ENCODE measurements at regions not wholly inside any gene's neighbourhood (a gene's known extent, or its start where the extent isn't known, plus 50 kb on each side); places are given as distances from the start of the nearest gene placed in this dataset.

- H3K27me3 ChIP-seq (ENCODE audit: control insufficient read depth in 1 of 2, insufficient read depth in 2 of 2, low read length in 2 of 2) = peaks cover 15 to 21% of the 10 kb centered on the region in 2 donors
- H3K9me3 ChIP-seq (ENCODE audit: control insufficient read depth in 1 of 2, low read length in 2 of 2) = no peaks in the 10 kb centered on the region
- H3K4me1 ChIP-seq (ENCODE audit: control insufficient read depth in 1 of 2, insufficient read depth in 2 of 2, low read length in 2 of 2) = no peaks in the 10 kb centered on the region
- H3K27ac ChIP-seq (ENCODE audit: low read depth, low read length) = no peak overlapping the region
- no peak overlapping the region for H3K4me3 ChIP-seq (ENCODE audit: low read depth in 1 of 2, low read length in 2 of 2)
- no peaks in the 10 kb centered on the region for H3K36me3 ChIP-seq (ENCODE audit: control insufficient read depth in 1 of 2, insufficient read depth in 2 of 2, low read length in 2 of 2)
- H3K9ac ChIP-seq (ENCODE audit: low read depth in 1 of 2, low read length in 2 of 2) = no peak overlapping the region
Measured at GRCh38 chr17:79215631-79216030, 141.0 kb downstream of the ENGASE start.

- Histone ChIP-seq H3K4me3 (ENCODE audit: low read depth in 1 of 2, low read length in 2 of 2) (no peak overlapping the region), H3K36me3 (ENCODE audit: control insufficient read depth in 1 of 2, insufficient read depth in 2 of 2, low read length in 2 of 2) (no peaks in the 10 kb centered on the region), H3K4me1 (ENCODE audit: control insufficient read depth in 1 of 2, insufficient read depth in 2 of 2, low read length in 2 of 2) (no peaks in the 10 kb centered on the region), H3K27ac (ENCODE audit: low read depth, low read length) (no peak overlapping the region), H3K9ac (ENCODE audit: low read depth in 1 of 2, low read length in 2 of 2) (no peak overlapping the region), H3K9me3 (ENCODE audit: control insufficient read depth in 1 of 2, low read length in 2 of 2) (no peaks in the 10 kb centered on the region), H3K27me3 (ENCODE audit: control insufficient read depth in 1 of 2, insufficient read depth in 2 of 2, low read length in 2 of 2) (peaks cover 9 to 15% of the 10 kb centered on the region in 2 donors)
Measured at GRCh38 chr17:79214940-79215604, 140.4 kb downstream of the ENGASE start.

- H3K27ac ChIP-seq (ENCODE audit: low read depth, low read length) = no peak overlapping the region
- H3K9me3 ChIP-seq (ENCODE audit: control insufficient read depth in 1 of 2, low read length in 2 of 2) = no peaks in the 10 kb centered on the region
- no peaks in the 10 kb centered on the region for H3K4me1 ChIP-seq (ENCODE audit: control insufficient read depth in 1 of 2, insufficient read depth in 2 of 2, low read length in 2 of 2)
- H3K9ac ChIP-seq (ENCODE audit: low read depth in 1 of 2, low read length in 2 of 2) = no peak overlapping the region
- H3K36me3 ChIP-seq (ENCODE audit: control insufficient read depth in 1 of 2, insufficient read depth in 2 of 2, low read length in 2 of 2) = no peaks in the 10 kb centered on the region
- H3K27me3 ChIP-seq (ENCODE audit: control insufficient read depth in 1 of 2, insufficient read depth in 2 of 2, low read length in 2 of 2) = peaks cover 7 to 15% of the 10 kb centered on the region in 2 donors
- H3K4me3 ChIP-seq (ENCODE audit: low read depth in 1 of 2, low read length in 2 of 2) = no peak overlapping the region
Measured at GRCh38 chr17:79214459-79214858, 139.8 kb downstream of the ENGASE start.

- Histone ChIP-seq H3K36me3 (ENCODE audit: control insufficient read depth in 1 of 2, insufficient read depth in 2 of 2, low read length in 2 of 2) (no peaks in the 10 kb centered on the region), H3K4me1 (ENCODE audit: control insufficient read depth in 1 of 2, insufficient read depth in 2 of 2, low read length in 2 of 2) (no peaks in the 10 kb centered on the region), H3K27ac (ENCODE audit: low read depth, low read length) (no peak overlapping the region), H3K4me3 (ENCODE audit: low read depth in 1 of 2, low read length in 2 of 2) (no peak overlapping the region), H3K9ac (ENCODE audit: low read depth in 1 of 2, low read length in 2 of 2) (no peak overlapping the region), H3K9me3 (ENCODE audit: control insufficient read depth in 1 of 2, low read length in 2 of 2) (no peaks in the 10 kb centered on the region), H3K27me3 (ENCODE audit: control insufficient read depth in 1 of 2, insufficient read depth in 2 of 2, low read length in 2 of 2) (peaks cover 4 to 6% of the 10 kb centered on the region in 2 donors)
Measured at GRCh38 chr17:79213305-79213704, 138.7 kb downstream of the ENGASE start.

- Histone ChIP-seq H3K27ac (ENCODE audit: low read depth, low read length) (no peak overlapping the region), H3K4me3 (ENCODE audit: low read depth in 1 of 2, low read length in 2 of 2) (no peak overlapping the region), H3K9me3 (ENCODE audit: control insufficient read depth in 1 of 2, low read length in 2 of 2) (no peaks in the 10 kb centered on the region), H3K36me3 (ENCODE audit: control insufficient read depth in 1 of 2, insufficient read depth in 2 of 2, low read length in 2 of 2) (no peaks in the 10 kb centered on the region), H3K27me3 (ENCODE audit: control insufficient read depth in 1 of 2, insufficient read depth in 2 of 2, low read length in 2 of 2) (peaks cover 4 to 6% of the 10 kb centered on the region in 2 donors), H3K4me1 (ENCODE audit: control insufficient read depth in 1 of 2, insufficient read depth in 2 of 2, low read length in 2 of 2) (no peaks in the 10 kb centered on the region), H3K9ac (ENCODE audit: low read depth in 1 of 2, low read length in 2 of 2) (no peak overlapping the region)
Measured at GRCh38 chr17:79212149-79213087, 137.8 kb downstream of the ENGASE start.

GRCh38 chr17:79211061-79211770, 136.6 kb downstream of the ENGASE start:
- H3K27me3 ChIP-seq (ENCODE audit: control insufficient read depth in 1 of 2, insufficient read depth in 2 of 2, low read length in 2 of 2) = peaks cover under 1 to 5% of the 10 kb centered on the region in 2 donors

GRCh38 chr17:79210638-79211037, 136.0 kb downstream of the ENGASE start:
- H3K36me3 ChIP-seq (ENCODE audit: control insufficient read depth in 1 of 2, insufficient read depth in 2 of 2, low read length in 2 of 2) = no peaks in the 10 kb centered on the region
- H3K4me3 ChIP-seq (ENCODE audit: low read depth in 1 of 2, low read length in 2 of 2) = no peak overlapping the region
- H3K9ac ChIP-seq (ENCODE audit: low read depth in 1 of 2, low read length in 2 of 2) = no peak overlapping the region
- H3K27me3 ChIP-seq (ENCODE audit: control insufficient read depth in 1 of 2, insufficient read depth in 2 of 2, low read length in 2 of 2) = peaks cover 6 to 8% of the 10 kb centered on the region in 2 donors
- no peak overlapping the region for H3K27ac ChIP-seq (ENCODE audit: low read depth, low read length)
- H3K9me3 ChIP-seq (ENCODE audit: control insufficient read depth in 1 of 2, low read length in 2 of 2) = no peaks in the 10 kb centered on the region
- no peaks in the 10 kb centered on the region for H3K4me1 ChIP-seq (ENCODE audit: control insufficient read depth in 1 of 2, insufficient read depth in 2 of 2, low read length in 2 of 2)

More at GRCh38 chr17:79211061-79211770, 136.6 kb downstream of the ENGASE start:
- H3K36me3 ChIP-seq (ENCODE audit: control insufficient read depth in 1 of 2, insufficient read depth in 2 of 2, low read length in 2 of 2) = no peaks in the 10 kb centered on the region
- H3K9me3 ChIP-seq (ENCODE audit: control insufficient read depth in 1 of 2, low read length in 2 of 2) = no peaks in the 10 kb centered on the region
- H3K4me3 ChIP-seq (ENCODE audit: low read depth in 1 of 2, low read length in 2 of 2) = no peak overlapping the region
- no peaks in the 10 kb centered on the region for H3K4me1 ChIP-seq (ENCODE audit: control insufficient read depth in 1 of 2, insufficient read depth in 2 of 2, low read length in 2 of 2)
- H3K27ac ChIP-seq (ENCODE audit: low read depth, low read length) = no peak overlapping the region
- H3K9ac ChIP-seq (ENCODE audit: low read depth in 1 of 2, low read length in 2 of 2) = no peak overlapping the region

- Histone ChIP-seq H3K9ac (ENCODE audit: low read depth in 1 of 2, low read length in 2 of 2) (no peak overlapping the region), H3K36me3 (ENCODE audit: control insufficient read depth in 1 of 2, insufficient read depth in 2 of 2, low read length in 2 of 2) (no peaks in the 10 kb centered on the region), H3K4me1 (ENCODE audit: control insufficient read depth in 1 of 2, insufficient read depth in 2 of 2, low read length in 2 of 2) (no peaks in the 10 kb centered on the region), H3K27ac (ENCODE audit: low read depth, low read length) (no peak overlapping the region), H3K27me3 (ENCODE audit: control insufficient read depth in 1 of 2, insufficient read depth in 2 of 2, low read length in 2 of 2) (peaks cover 8 to 10% of the 10 kb centered on the region in 2 donors), H3K4me3 (ENCODE audit: low read depth in 1 of 2, low read length in 2 of 2) (no peak overlapping the region), H3K9me3 (ENCODE audit: control insufficient read depth in 1 of 2, low read length in 2 of 2) (no peaks in the 10 kb centered on the region)
Measured at GRCh38 chr17:79207960-79208359, 133.3 kb downstream of the ENGASE start.

GRCh38 chr17:79205688-79206205, 131.1 kb downstream of the ENGASE start:
- no peak overlapping the region for H3K4me3 ChIP-seq (ENCODE audit: low read depth in 1 of 2, low read length in 2 of 2)
- H3K27me3 ChIP-seq (ENCODE audit: control insufficient read depth in 1 of 2, insufficient read depth in 2 of 2, low read length in 2 of 2) = peaks cover 8 to 15% of the 10 kb centered on the region in 2 donors
- no peak overlapping the region for H3K27ac ChIP-seq (ENCODE audit: low read depth, low read length)
- no peaks in the 10 kb centered on the region for H3K9me3 ChIP-seq (ENCODE audit: control insufficient read depth in 1 of 2, low read length in 2 of 2)
- no peak overlapping the region for H3K9ac ChIP-seq (ENCODE audit: low read depth in 1 of 2, low read length in 2 of 2)
- no peaks in the 10 kb centered on the region for H3K36me3 ChIP-seq (ENCODE audit: control insufficient read depth in 1 of 2, insufficient read depth in 2 of 2, low read length in 2 of 2)
- no peaks in the 10 kb centered on the region for H3K4me1 ChIP-seq (ENCODE audit: control insufficient read depth in 1 of 2, insufficient read depth in 2 of 2, low read length in 2 of 2)

Measured in duodenal mucosa (tissue), 2 donors.